ENCODE measurements at regions not wholly inside any gene's neighbourhood (a gene's known extent, or its start where the extent isn't known, plus 50 kb on each side); places are given as distances from the start of the nearest gene placed in this dataset.

GRCh38 chrX:39739585-39739984 is 358.2 kb downstream of the BCOR start:
- TF ChIP-seq CTCF (IDR thresholded peaks at IDR 0.05) = no peak
- no peak for TF ChIP-seq POLR2A (IDR thresholded peaks at IDR 0.05)
